ENCODE measurements at regions not wholly inside any gene's neighbourhood (a gene's known extent, or its start where the extent isn't known, plus 50 kb on each side); places are given as distances from the start of the nearest gene placed in this dataset.

DNA sequence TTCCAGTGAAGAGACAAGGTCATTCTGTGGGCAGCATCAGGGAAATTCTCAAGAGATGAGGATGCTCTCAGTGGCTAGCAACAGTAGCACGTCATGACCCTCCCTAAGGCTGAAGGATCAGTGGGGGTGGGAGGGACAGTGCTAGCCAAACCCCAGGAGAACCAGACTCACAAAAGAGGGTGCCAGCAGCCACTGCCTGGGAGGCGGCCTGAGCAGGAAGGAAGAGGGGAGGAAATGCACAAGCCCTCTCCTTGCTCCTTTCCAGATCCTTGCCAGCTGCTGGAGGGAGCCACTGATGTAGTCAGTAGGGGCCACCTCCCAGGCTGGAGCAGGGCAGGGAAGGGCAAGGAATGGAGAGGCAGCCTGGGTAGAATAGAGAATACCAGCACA is 302.7 kb downstream of the RPS24 start:
- Histone ChIP-seq H3K79me2 (ENCODE audit: insufficient read depth, low read length) (no peaks in the 10 kb centered on the region), H3K4me3 (ENCODE audit: low read depth, low read length, poor library complexity, severe bottlenecking) (no peak overlapping the region), H3K27me3 (ENCODE audit: insufficient read depth, low read length) (peaks cover 3% of the 10 kb centered on the region; the same call in 1 of the 2 replicates), H4K20me1 (ENCODE audit: insufficient read depth, low read length) (no peaks in the 10 kb centered on the region), H3K9ac (ENCODE audit: low read length) (no peak overlapping the region), H3K9me2 (ENCODE audit: low read depth, low read length) (no peaks in the 10 kb centered on the region), H2AFZ (ENCODE audit: low read length) (no peak overlapping the region), H3K36me3 (ENCODE audit: insufficient read depth, low read length) (no peaks in the 10 kb centered on the region), H3K4me1 (ENCODE audit: insufficient read depth, low read length, severe bottlenecking) (no peaks in the 10 kb centered on the region), H3K4me2 (ENCODE audit: low read length) (no peak overlapping the region), H3K9me3 (ENCODE audit: low read length) (no peaks in the 10 kb centered on the region), H3K27ac (ENCODE audit: low read depth, low read length, poor library complexity, severe bottlenecking) (no peak overlapping the region), H3F3A (ENCODE audit: insufficient read depth, low read length) (no peaks in the 10 kb centered on the region)
- TF ChIP-seq, protein P1, sequence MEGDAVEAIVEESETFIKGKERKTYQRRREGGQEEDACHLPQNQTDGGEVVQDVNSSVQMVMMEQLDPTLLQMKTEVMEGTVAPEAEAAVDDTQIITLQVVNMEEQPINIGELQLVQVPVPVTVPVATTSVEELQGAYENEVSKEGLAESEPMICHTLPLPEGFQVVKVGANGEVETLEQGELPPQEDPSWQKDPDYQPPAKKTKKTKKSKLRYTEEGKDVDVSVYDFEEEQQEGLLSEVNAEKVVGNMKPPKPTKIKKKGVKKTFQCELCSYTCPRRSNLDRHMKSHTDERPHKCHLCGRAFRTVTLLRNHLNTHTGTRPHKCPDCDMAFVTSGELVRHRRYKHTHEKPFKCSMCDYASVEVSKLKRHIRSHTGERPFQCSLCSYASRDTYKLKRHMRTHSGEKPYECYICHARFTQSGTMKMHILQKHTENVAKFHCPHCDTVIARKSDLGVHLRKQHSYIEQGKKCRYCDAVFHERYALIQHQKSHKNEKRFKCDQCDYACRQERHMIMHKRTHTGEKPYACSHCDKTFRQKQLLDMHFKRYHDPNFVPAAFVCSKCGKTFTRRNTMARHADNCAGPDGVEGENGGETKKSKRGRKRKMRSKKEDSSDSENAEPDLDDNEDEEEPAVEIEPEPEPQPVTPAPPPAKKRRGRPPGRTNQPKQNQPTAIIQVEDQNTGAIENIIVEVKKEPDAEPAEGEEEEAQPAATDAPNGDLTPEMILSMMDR (IDR thresholded peaks at IDR 0.05; ENCODE audit: low read length): no peak
- TF ChIP-seq EZH2 (IDR thresholded peaks at IDR 0.05; ENCODE audit: borderline replicate concordance, low read length): no peak

DNA sequence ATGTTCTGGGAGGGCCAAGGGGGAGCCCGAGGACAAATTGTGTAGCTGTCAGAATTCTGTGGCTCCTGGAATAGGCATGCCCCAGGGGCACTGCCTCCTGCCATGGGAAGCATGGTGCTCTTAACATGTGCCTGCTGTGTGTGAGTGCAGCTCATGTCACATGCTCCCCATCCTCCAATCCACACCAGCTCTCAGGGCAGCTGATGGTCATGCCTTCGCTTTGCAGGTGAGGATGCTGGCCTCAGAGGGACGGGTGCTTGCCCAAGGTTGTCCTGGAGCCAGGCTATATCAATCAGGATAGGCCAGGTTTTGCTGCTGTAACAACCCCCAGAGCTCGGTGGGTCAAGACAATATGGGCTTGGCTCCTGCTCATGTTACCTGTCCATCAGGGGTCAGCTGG is 303.4 kb downstream of the RPS24 start:
- Histone ChIP-seq H3K9me3 (ENCODE audit: low read length) (no peaks in the 10 kb centered on the region), H3K4me1 (ENCODE audit: insufficient read depth, low read length, severe bottlenecking) (no peaks in the 10 kb centered on the region), H3K9me2 (ENCODE audit: low read depth, low read length) (no peaks in the 10 kb centered on the region), H3K79me2 (ENCODE audit: insufficient read depth, low read length) (no peaks in the 10 kb centered on the region), H3K27ac (ENCODE audit: low read depth, low read length, poor library complexity, severe bottlenecking) (no peak overlapping the region), H3K4me2 (ENCODE audit: low read length) (no peak overlapping the region), H3K9ac (ENCODE audit: low read length) (no peak overlapping the region), H3K27me3 (ENCODE audit: insufficient read depth, low read length) (peaks cover 3% of the 10 kb centered on the region; the same call in 1 of the 2 replicates), H2AFZ (ENCODE audit: low read length) (no peak overlapping the region), H4K20me1 (ENCODE audit: insufficient read depth, low read length) (no peaks in the 10 kb centered on the region), H3K4me3 (ENCODE audit: low read depth, low read length, poor library complexity, severe bottlenecking) (no peak overlapping the region), H3K36me3 (ENCODE audit: insufficient read depth, low read length) (no peaks in the 10 kb centered on the region), H3F3A (ENCODE audit: insufficient read depth, low read length) (no peaks in the 10 kb centered on the region)
- TF ChIP-seq EZH2 (IDR thresholded peaks at IDR 0.05; ENCODE audit: borderline replicate concordance, low read length): no peak
- TF ChIP-seq, protein P1 (IDR thresholded peaks at IDR 0.05; ENCODE audit: low read length): no peak

DNA sequence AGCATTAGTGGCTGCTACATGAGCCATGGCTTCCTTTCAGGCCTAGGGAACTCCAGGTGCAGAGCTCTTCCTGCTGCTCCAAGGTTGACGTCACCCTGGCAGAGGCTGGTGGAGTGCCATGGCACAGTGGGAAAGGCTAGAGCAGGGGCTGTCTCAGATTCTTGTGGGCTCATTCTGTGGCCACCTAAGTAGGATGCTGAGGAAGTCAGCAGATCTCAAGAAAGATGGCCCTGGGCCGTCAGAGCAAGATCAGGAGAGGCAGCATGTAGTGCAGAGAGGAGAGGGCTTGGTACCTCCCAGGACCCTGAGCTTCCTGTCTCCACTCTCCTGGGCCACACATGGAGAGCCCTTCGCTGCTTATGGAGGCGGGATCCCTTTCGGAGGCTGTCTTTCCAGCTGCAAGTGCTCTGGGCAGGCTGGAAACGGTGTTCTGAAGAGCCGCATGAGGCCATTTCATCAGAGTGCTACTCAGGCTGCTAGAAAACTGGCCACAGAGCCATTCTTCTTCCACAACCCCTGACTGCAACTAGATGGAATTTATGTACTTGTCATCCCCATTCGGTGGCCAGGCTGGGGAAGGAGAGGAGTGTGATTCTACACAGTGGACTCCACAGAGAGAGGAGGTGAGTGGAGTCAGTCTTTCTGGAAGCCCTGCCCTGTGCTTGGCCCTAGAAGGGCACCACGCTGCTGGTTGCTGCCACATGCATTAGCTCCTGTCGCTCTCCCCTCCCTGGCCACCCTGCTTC is 304.2 kb downstream of the RPS24 start:
- no peak for TF ChIP-seq EZH2 (IDR thresholded peaks at IDR 0.05; ENCODE audit: borderline replicate concordance, low read length)
- TF ChIP-seq, protein P1 (IDR thresholded peaks at IDR 0.05; ENCODE audit: low read length): no peak
- Histone ChIP-seq H3K9me2 (ENCODE audit: low read depth, low read length) (no peaks in the 10 kb centered on the region), H3K4me3 (ENCODE audit: low read depth, low read length, poor library complexity, severe bottlenecking) (no peak overlapping the region), H3K36me3 (ENCODE audit: insufficient read depth, low read length) (no peaks in the 10 kb centered on the region), H3K27ac (ENCODE audit: low read depth, low read length, poor library complexity, severe bottlenecking) (no peak overlapping the region), H3K79me2 (ENCODE audit: insufficient read depth, low read length) (no peaks in the 10 kb centered on the region), H3K4me2 (ENCODE audit: low read length) (no peak overlapping the region), H3F3A (ENCODE audit: insufficient read depth, low read length) (no peaks in the 10 kb centered on the region), H3K4me1 (ENCODE audit: insufficient read depth, low read length, severe bottlenecking) (no peaks in the 10 kb centered on the region), H3K9ac (ENCODE audit: low read length) (no peak overlapping the region), H3K27me3 (ENCODE audit: insufficient read depth, low read length) (peaks cover 3% of the 10 kb centered on the region; the same call in 1 of the 2 replicates), H2AFZ (ENCODE audit: low read length) (no peak overlapping the region), H4K20me1 (ENCODE audit: insufficient read depth, low read length) (no peaks in the 10 kb centered on the region), H3K9me3 (ENCODE audit: low read length) (no peaks in the 10 kb centered on the region)
